ENCODE measurements at regions not wholly inside any gene's neighbourhood (a gene's known extent, or its start where the extent isn't known, plus 50 kb on each side); places are given as distances from the start of the nearest gene placed in this dataset.
"Not testable (repeated sequence)": the region's sequence is repeated elsewhere in the genome, so short reads cannot be mapped to it uniquely, and the experiment has no call there.

DNA sequence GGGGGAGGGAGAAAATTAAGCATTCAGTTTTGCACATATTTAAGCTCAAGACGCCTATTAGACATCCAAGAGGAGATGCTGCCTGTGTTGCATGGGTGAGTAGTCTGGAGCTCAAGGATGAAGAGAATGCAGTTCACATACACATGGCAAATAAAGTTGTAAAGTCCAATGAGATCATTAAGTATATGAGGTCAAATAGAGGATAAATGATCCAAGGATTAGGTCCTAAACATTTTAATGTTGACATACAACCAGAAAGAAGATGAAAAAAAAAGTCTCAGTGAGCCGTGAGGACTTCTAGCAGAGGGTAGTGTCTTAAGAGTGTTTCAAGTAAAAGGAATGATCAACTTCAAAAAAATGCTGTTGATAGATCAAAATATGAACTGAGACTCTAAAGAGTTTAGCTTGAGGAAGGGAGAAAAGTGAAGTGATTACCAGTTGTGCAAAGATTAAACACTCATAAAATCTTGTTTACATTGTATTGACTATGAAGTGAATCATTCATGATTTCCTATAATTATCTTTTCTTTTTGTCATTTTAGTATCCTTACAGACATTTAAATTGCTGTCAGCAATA, 251.8 kb downstream of the ZNF608 start:
- no peak overlapping the region for H3K27ac Mint-ChIP-seq (ENCODE audit: unreplicated experiment)
- TF ChIP-seq, protein P1, sequence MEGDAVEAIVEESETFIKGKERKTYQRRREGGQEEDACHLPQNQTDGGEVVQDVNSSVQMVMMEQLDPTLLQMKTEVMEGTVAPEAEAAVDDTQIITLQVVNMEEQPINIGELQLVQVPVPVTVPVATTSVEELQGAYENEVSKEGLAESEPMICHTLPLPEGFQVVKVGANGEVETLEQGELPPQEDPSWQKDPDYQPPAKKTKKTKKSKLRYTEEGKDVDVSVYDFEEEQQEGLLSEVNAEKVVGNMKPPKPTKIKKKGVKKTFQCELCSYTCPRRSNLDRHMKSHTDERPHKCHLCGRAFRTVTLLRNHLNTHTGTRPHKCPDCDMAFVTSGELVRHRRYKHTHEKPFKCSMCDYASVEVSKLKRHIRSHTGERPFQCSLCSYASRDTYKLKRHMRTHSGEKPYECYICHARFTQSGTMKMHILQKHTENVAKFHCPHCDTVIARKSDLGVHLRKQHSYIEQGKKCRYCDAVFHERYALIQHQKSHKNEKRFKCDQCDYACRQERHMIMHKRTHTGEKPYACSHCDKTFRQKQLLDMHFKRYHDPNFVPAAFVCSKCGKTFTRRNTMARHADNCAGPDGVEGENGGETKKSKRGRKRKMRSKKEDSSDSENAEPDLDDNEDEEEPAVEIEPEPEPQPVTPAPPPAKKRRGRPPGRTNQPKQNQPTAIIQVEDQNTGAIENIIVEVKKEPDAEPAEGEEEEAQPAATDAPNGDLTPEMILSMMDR (IDR thresholded peaks at IDR 0.05; ENCODE audit: unreplicated experiment) = no peak
- no peaks in the 10 kb centered on the region for H3K4me1 Mint-ChIP-seq (ENCODE audit: low read depth, unreplicated experiment)
- peaks cover 11% of the 10 kb centered on the region for H3K9me3 Mint-ChIP-seq (ENCODE audit: low read depth, unreplicated experiment)
- intact Hi-C loops (cut with micrococcal nuclease; ENCODE audit: unreplicated experiment) = no loop called here
- no peak for DNase-seq
- CTCF ChIA-PET = no interaction called here
- H3K27me3 Mint-ChIP-seq (ENCODE audit: unreplicated experiment) = no peaks in the 10 kb centered on the region
- H3K4me3 Mint-ChIP-seq (ENCODE audit: low read depth, unreplicated experiment) = no peak overlapping the region
- BruUV-seq (replicated peaks) = no TSS peak
- H3K36me3 Mint-ChIP-seq (ENCODE audit: insufficient read depth, unreplicated experiment) = no peaks in the 10 kb centered on the region

DNA sequence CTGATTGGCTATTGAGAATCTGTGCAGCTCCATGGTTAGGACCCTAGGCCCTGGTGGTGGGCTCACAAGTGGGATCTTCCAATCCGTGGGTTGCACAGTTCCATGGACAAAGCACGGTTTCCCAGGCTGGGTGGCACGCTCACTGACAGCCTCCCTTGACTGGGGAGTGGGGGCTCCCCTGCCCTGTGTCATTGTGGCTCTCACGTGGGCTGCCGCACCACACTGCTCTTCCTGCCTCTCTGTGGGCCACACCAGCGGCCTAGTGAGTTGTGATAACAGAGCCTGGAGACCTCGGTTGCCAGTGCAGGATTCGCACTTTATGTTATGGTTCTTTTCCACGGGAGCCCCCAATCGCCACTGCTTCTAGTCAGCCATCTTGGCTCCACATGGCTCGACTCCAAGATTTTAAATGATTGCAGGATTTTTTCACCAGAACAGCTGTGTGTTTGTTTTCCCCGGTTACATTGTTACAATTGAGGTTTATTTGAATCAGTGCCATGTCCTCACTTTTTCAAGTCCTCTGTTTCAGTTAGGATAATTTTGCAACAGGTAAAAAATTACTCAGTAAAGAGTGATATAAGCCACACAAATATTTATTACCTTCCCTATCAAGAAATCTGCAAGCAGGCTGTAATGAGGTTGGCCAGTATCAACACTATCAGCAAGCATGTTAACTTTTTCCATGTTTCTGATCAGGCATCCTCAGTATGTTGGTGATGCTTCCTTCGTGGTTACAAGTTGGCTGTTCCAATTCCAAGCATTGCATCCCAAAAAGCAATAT, 253.8 kb downstream of the ZNF608 start:
- Mint-ChIP-seq H3K4me3 (ENCODE audit: low read depth, unreplicated experiment) (no peak overlapping the region), H3K36me3 (ENCODE audit: insufficient read depth, unreplicated experiment) (no peaks in the 10 kb centered on the region), H3K4me1 (ENCODE audit: low read depth, unreplicated experiment) (no peaks in the 10 kb centered on the region), H3K27ac (ENCODE audit: unreplicated experiment) (no peak overlapping the region), H3K9me3 (ENCODE audit: low read depth, unreplicated experiment) (peaks cover 12% of the 10 kb centered on the region), H3K27me3 (ENCODE audit: unreplicated experiment) (no peaks in the 10 kb centered on the region)
- no peak for DNase-seq
- no TSS peak for BruUV-seq (replicated peaks)
- CTCF ChIA-PET = no interaction called here
- TF ChIP-seq, protein P1 (IDR thresholded peaks at IDR 0.05; ENCODE audit: unreplicated experiment) = no peak
- intact Hi-C loops (cut with micrococcal nuclease; ENCODE audit: unreplicated experiment) = no loop called here

DNA sequence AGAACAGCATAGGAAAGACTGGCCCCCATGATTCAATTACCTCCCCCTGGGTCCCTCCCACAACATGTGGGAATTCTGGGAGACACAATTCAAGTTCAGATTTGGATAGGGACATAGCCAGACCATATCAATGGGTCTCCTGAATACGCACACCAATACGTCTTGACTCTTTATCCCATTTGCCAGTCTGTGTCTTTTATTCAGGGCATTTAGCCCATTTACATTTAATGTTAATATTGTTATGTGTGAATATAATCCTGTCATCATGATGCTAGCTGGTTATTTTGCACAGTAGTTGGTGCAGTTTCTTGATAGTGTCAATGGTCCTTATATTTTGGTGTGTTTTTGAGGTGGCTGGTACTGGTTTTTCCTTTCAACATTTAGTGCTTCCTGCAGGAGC, 256.1 kb downstream of the ZNF608 start:
- H3K36me3 Mint-ChIP-seq (ENCODE audit: insufficient read depth, unreplicated experiment); H3K27ac Mint-ChIP-seq (ENCODE audit: unreplicated experiment); DNase-seq; intact Hi-C loops (cut with micrococcal nuclease; ENCODE audit: unreplicated experiment); H3K4me1 Mint-ChIP-seq (ENCODE audit: low read depth, unreplicated experiment); H3K4me3 Mint-ChIP-seq (ENCODE audit: low read depth, unreplicated experiment); CTCF ChIA-PET; H3K27me3 Mint-ChIP-seq (ENCODE audit: unreplicated experiment); BruUV-seq (replicated peaks): not testable (repeated sequence)
- peaks cover 12% of the 10 kb centered on the region for H3K9me3 Mint-ChIP-seq (ENCODE audit: low read depth, unreplicated experiment)

GRCh38 chr5:124481419-124481818, 265.0 kb downstream of the ZNF608 start:
- CTCF ChIA-PET = no interaction called here
- Mint-ChIP-seq H3K4me3 (ENCODE audit: low read depth, unreplicated experiment) (no peak overlapping the region), H3K27me3 (ENCODE audit: unreplicated experiment) (no peaks in the 10 kb centered on the region), H3K4me1 (ENCODE audit: low read depth, unreplicated experiment) (no peaks in the 10 kb centered on the region), H3K36me3 (ENCODE audit: insufficient read depth, unreplicated experiment) (no peaks in the 10 kb centered on the region), H3K9me3 (ENCODE audit: low read depth, unreplicated experiment) (peaks cover 3% of the 10 kb centered on the region), H3K27ac (ENCODE audit: unreplicated experiment) (no peak overlapping the region)
- no peak for DNase-seq
- no TSS peak for BruUV-seq (replicated peaks)
- TF ChIP-seq, protein P1 (IDR thresholded peaks at IDR 0.05; ENCODE audit: unreplicated experiment) = no peak
- intact Hi-C loops (cut with micrococcal nuclease; ENCODE audit: unreplicated experiment) = no loop called here

GRCh38 chr5:124480964-124481363, 265.5 kb downstream of the ZNF608 start:
- no peak overlapping the region for H3K27ac Mint-ChIP-seq (ENCODE audit: unreplicated experiment)
- H3K36me3 Mint-ChIP-seq (ENCODE audit: insufficient read depth, unreplicated experiment) = no peaks in the 10 kb centered on the region
- no peaks in the 10 kb centered on the region for H3K27me3 Mint-ChIP-seq (ENCODE audit: unreplicated experiment)
- DNase-seq = no peak
- no TSS peak for BruUV-seq (replicated peaks)
- TF ChIP-seq, protein P1 (IDR thresholded peaks at IDR 0.05; ENCODE audit: unreplicated experiment) = no peak
- CTCF ChIA-PET = no interaction called here
- peaks cover 3% of the 10 kb centered on the region for H3K9me3 Mint-ChIP-seq (ENCODE audit: low read depth, unreplicated experiment)
- H3K4me3 Mint-ChIP-seq (ENCODE audit: low read depth, unreplicated experiment) = no peak overlapping the region
- H3K4me1 Mint-ChIP-seq (ENCODE audit: low read depth, unreplicated experiment) = no peaks in the 10 kb centered on the region
- intact Hi-C loops (cut with micrococcal nuclease; ENCODE audit: unreplicated experiment) = no loop called here
